IgD-negative memory B cell (primary cell): ENCODE measurements at regions not wholly inside any gene's neighbourhood (a gene's known extent, or its start where the extent isn't known, plus 50 kb on each side); places are given as distances from the start of the nearest gene placed in this dataset.
"Not testable (repeated sequence)": the region's sequence is repeated elsewhere in the genome, so short reads cannot be mapped to it uniquely, and the experiment has no call there.

Experiments
- H3K27ac Mint-ChIP-seq, 3 donors: one replicate each; pipeline ENCODE4 v1.8.0; 2020 to 2022; ENCODE audit warnings: mild to moderate bottlenecking in 3 of 3, mixed read lengths in 3 of 3, moderate library complexity in 1 of 3
- H3K27me3 Mint-ChIP-seq: one replicate; pipeline ENCODE4 v1.8.0; 2021; ENCODE audit warnings: mixed read lengths
- H3K36me3 Mint-ChIP-seq: one replicate; pipeline ENCODE4 v1.8.0; 2020; ENCODE audit warnings: mild to moderate bottlenecking, mixed read lengths
- H3K4me1 Mint-ChIP-seq, 3 donors: one replicate each; pipeline ENCODE4 v1.8.0; 2020 to 2022; ENCODE audit warnings: mixed read lengths in 3 of 3, mild to moderate bottlenecking in 1 of 3
- H3K4me3 Mint-ChIP-seq, 4 donors: one replicate each; pipeline ENCODE4 v1.8.0; 2020 to 2022; ENCODE audit warnings: mild to moderate bottlenecking in 4 of 4, mixed read lengths in 4 of 4, moderate library complexity in 3 of 4
- H3K9me3 Mint-ChIP-seq, 3 donors: one replicate each; pipeline ENCODE4 v1.8.0; 2020 to 2021; ENCODE audit warnings: mixed read lengths in 3 of 3, mild to moderate bottlenecking in 1 of 3

GRCh38 chr5:36739751-36740221, 133.4 kb downstream of the SLC1A3 start:
- Mint-ChIP-seq H3K4me3 (no peak overlapping the region), H3K4me1 (peaks cover 0 to 14% (median 2%) of the 10 kb centered on the region in 3 donors), H3K27ac (no peak overlapping the region), H3K27me3 (peaks cover 29% of the 10 kb centered on the region), H3K9me3 (no peaks in the 10 kb centered on the region), H3K36me3 (no peaks in the 10 kb centered on the region)

GRCh38 chr5:36740259-36740898, 134.0 kb downstream of the SLC1A3 start:
- peaks cover 24% of the 10 kb centered on the region for H3K27me3 Mint-ChIP-seq
- H3K4me1 Mint-ChIP-seq = peaks cover 4 to 18% (median 5%) of the 10 kb centered on the region in 3 donors
- no peak overlapping the region for H3K27ac Mint-ChIP-seq
- H3K4me3 Mint-ChIP-seq = no peak overlapping the region
- no peaks in the 10 kb centered on the region for H3K9me3 Mint-ChIP-seq
- H3K36me3 Mint-ChIP-seq = no peaks in the 10 kb centered on the region

DNA sequence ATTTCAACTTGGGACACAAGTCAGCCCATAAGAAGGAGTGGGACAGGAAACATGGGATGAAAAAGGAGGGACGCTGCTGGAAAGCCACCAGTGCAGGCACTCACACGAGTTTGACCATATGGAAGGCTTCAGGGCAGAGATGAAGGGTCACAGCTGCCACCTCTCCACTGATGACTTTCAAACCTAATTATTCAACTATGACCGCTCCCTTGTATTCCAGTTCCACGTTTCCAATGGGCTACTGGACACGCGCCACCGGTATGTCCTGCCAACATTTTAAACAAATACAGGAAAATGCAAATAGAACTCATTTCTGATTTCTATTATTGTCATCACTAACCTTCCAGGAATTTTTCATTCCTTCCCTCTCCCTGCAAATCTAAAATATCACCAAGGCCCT, 134.7 kb downstream of the SLC1A3 start:
- no peak overlapping the region for H3K27ac Mint-ChIP-seq
- no peaks in the 10 kb centered on the region for H3K36me3 Mint-ChIP-seq
- peaks cover 6 to 23% (median 8%) of the 10 kb centered on the region in 3 donors for H3K4me1 Mint-ChIP-seq
- H3K27me3 Mint-ChIP-seq = peaks cover 24% of the 10 kb centered on the region
- H3K4me3 Mint-ChIP-seq = no peak overlapping the region
- no peaks in the 10 kb centered on the region for H3K9me3 Mint-ChIP-seq

- peak overlapping the region in 1 of 3 donors; percentile 15 for H3K27ac Mint-ChIP-seq
- H3K9me3 Mint-ChIP-seq = no peaks in the 10 kb centered on the region
- peaks cover 15% of the 10 kb centered on the region for H3K27me3 Mint-ChIP-seq
- peak overlapping the region; percentile 71 to 97 (median 88) for H3K4me3 Mint-ChIP-seq
- no peaks in the 10 kb centered on the region for H3K36me3 Mint-ChIP-seq
- H3K4me1 Mint-ChIP-seq = peaks cover 6 to 23% (median 13%) of the 10 kb centered on the region in 3 donors
Observed at GRCh38 chr5:36743891-36744772, 132.4 kb upstream of the NIPBL start.

DNA sequence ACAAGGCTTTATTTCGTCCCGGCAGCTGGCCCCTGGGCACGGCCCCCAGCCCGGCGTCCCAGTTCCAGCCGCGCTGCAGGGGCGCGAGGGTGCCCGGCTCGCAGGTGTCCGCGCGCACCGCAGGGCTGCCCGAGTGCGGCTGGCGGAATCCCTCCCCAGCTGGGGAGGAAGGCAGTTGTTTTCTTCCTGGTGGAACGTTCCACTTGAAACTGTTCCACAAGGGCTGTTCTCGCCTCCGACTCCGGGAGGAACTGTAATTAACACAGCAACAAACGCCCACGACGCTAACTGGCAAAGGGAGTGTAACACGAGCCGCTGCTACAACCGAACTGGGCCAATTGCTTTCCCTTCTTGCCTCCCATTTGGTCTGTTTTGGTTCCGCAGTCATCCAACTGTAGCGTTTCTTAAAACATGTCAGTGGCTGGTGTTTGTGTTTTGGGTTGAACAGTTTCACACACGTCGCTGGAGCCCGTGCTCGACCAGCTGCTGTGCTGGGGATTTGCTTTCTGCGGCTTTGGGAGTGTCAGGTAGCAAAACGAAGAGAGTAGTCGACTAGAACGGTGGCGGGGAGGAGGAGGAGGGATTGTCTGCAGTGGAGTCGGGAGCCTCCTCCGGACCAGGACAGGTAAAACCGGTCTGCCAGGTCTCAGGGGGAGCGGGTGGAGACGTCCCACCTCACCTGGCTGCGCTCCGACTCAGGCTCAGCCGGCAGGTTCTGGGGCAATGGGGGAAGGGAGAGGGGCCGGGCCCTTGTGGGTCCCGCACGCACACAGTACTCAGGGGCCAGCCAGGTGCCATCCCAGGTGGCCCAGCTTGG, 131.6 kb upstream of the NIPBL start:
- H3K27me3 Mint-ChIP-seq = peaks cover 11% of the 10 kb centered on the region
- H3K4me3 Mint-ChIP-seq = peak overlapping the region; percentile 71 to 97 (median 90)

DNA sequence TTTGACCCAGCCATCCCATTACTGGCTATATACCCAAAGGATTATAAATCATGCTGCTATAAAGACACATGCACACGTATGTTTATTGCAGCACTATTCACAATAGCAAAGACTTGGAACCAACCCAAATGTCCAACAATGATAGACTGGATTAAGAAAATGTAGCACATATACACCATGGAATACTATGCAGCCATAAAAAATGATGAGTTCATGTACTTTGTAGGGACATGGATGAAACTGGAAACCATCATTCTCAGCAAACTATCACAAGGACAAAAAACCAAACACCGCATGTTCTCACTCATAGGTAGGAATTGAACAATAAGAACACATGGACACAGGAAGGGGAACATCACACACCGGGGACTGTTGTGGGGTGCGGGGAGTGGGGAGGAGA, 128.8 kb upstream of the NIPBL start:
- H3K4me1 Mint-ChIP-seq = peaks cover 6 to 19% (median 13%) of the 10 kb centered on the region in 3 donors
- not testable (repeated sequence) for H3K4me3 Mint-ChIP-seq, H3K27me3 Mint-ChIP-seq, H3K9me3 Mint-ChIP-seq, H3K27ac Mint-ChIP-seq, H3K36me3 Mint-ChIP-seq

More for the DNA sequence above, 131.6 kb upstream of the NIPBL start:
- peak overlapping the region in 1 of 3 donors; percentile 15 for H3K27ac Mint-ChIP-seq
- no peaks in the 10 kb centered on the region for H3K36me3 Mint-ChIP-seq
- peaks cover 6 to 19% (median 13%) of the 10 kb centered on the region in 3 donors for H3K4me1 Mint-ChIP-seq
- no peaks in the 10 kb centered on the region for H3K9me3 Mint-ChIP-seq

DNA sequence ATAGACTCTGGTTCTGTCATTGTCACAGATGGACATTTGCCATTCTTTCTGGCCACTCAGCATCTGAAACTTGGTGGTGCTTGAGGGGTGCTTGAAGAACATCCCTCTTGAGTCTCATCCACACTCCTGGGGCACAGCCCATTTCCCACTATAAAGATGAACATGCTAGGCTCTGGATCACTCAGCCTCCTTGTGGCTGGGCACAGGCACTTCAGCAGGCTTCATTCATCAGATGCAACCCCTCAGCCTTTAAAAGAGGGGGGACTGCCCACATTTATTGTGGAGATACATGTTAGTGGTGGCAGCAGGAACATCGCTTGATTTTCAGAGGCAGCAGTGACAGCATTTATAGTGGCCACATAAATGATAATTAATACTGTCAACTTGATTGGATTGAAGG, 124.7 kb upstream of the NIPBL start:
- Mint-ChIP-seq H3K36me3 (no peaks in the 10 kb centered on the region), H3K9me3 (no peaks in the 10 kb centered on the region), H3K4me1 (no peaks in the 10 kb centered on the region), H3K4me3 (no peak overlapping the region), H3K27me3 (peaks cover 8% of the 10 kb centered on the region), H3K27ac (no peak overlapping the region)

GRCh38 chr5:36755342-36755741, 121.2 kb upstream of the NIPBL start:
- Mint-ChIP-seq H3K36me3 (no peaks in the 10 kb centered on the region), H3K9me3 (no peaks in the 10 kb centered on the region), H3K27ac (no peak overlapping the region), H3K27me3 (peaks cover 15% of the 10 kb centered on the region), H3K4me3 (no peak overlapping the region), H3K4me1 (no peaks in the 10 kb centered on the region)

- no peak overlapping the region for H3K27ac Mint-ChIP-seq
- peaks cover 15% of the 10 kb centered on the region for H3K27me3 Mint-ChIP-seq
- no peaks in the 10 kb centered on the region for H3K4me1 Mint-ChIP-seq
- no peak overlapping the region for H3K4me3 Mint-ChIP-seq
- H3K36me3 Mint-ChIP-seq = no peaks in the 10 kb centered on the region
- no peaks in the 10 kb centered on the region for H3K9me3 Mint-ChIP-seq
Observed at GRCh38 chr5:36755920-36756488, 120.6 kb upstream of the NIPBL start.

GRCh38 chr5:36756848-36757247, 119.7 kb upstream of the NIPBL start:
- Mint-ChIP-seq H3K27me3 (peaks cover 15% of the 10 kb centered on the region), H3K36me3 (no peaks in the 10 kb centered on the region), H3K4me1 (no peaks in the 10 kb centered on the region), H3K9me3 (no peaks in the 10 kb centered on the region), H3K4me3 (no peak overlapping the region), H3K27ac (no peak overlapping the region)

DNA sequence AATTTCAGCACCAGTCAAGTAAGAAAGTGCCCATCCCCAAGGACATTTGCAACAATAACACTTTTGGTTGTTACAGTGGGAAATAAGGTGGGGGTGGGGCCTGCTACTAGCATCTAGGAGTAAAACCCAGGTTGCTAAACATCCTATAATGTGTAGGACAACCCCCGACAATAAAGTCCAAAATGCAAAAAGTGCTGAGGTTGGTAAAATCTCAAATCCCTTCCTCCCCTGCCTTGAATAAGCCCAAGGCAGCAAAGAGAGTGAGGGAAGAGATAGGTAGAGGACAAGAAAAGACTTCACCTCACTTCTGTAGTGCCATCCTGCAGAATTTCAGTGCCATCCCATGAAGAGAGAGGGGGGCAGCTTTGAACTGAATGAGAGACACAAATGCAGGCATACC, 117.5 kb upstream of the NIPBL start:
- Mint-ChIP-seq H3K4me3 (no peak overlapping the region), H3K9me3 (no peaks in the 10 kb centered on the region), H3K27ac (no peak overlapping the region)

GRCh38 chr5:36763454-36763853, 113.1 kb upstream of the NIPBL start:
- Mint-ChIP-seq H3K27me3 (peaks cover 5% of the 10 kb centered on the region), H3K36me3 (no peaks in the 10 kb centered on the region), H3K27ac (no peak overlapping the region), H3K4me1 (no peaks in the 10 kb centered on the region), H3K4me3 (no peak overlapping the region), H3K9me3 (peaks cover 2 to 4% (median 3%) of the 10 kb centered on the region in 3 donors)

More for the DNA sequence above, 117.5 kb upstream of the NIPBL start:
- Mint-ChIP-seq H3K27me3 (peaks cover 15% of the 10 kb centered on the region), H3K4me1 (no peaks in the 10 kb centered on the region), H3K36me3 (no peaks in the 10 kb centered on the region)

DNA sequence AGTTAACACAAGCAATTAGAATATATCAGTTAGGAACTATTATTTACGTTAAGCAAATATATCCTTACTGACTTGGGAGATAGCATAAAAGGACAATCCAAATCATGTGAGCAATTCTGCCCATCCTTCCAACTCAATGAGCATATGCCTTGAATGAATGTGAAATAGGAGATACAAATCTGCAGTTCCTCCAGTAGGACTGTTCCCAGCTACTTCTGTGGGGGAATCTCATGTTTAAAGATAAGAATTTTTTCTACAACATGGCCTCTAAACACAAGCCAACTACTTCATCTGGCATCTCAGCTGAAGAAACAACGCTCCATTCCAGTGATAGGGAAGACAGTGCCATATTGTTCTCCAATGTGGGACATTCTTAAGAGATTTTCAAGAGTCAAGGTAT, 110.7 kb upstream of the NIPBL start:
- Mint-ChIP-seq H3K9me3 (peaks cover 2 to 4% (median 4%) of the 10 kb centered on the region in 3 donors), H3K27ac (no peak overlapping the region), H3K27me3 (peaks cover 3% of the 10 kb centered on the region), H3K4me3 (no peak overlapping the region), H3K4me1 (no peaks in the 10 kb centered on the region), H3K36me3 (no peaks in the 10 kb centered on the region)

GRCh38 chr5:36766981-36767380, 109.6 kb upstream of the NIPBL start:
- H3K27me3 Mint-ChIP-seq = peaks cover 3% of the 10 kb centered on the region
- no peaks in the 10 kb centered on the region for H3K4me1 Mint-ChIP-seq
- H3K27ac Mint-ChIP-seq = no peak overlapping the region
- peaks cover 2 to 6% (median 4%) of the 10 kb centered on the region in 3 donors for H3K9me3 Mint-ChIP-seq
- H3K4me3 Mint-ChIP-seq = no peak overlapping the region
- H3K36me3 Mint-ChIP-seq = no peaks in the 10 kb centered on the region
